KBM-7 (cell line): ENCODE measurements at regions not wholly inside any gene's neighbourhood (a gene's known extent, or its start where the extent isn't known, plus 50 kb on each side); places are given as distances from the start of the nearest gene placed in this dataset.
"Not testable (repeated sequence)": the region's sequence is repeated elsewhere in the genome, so short reads cannot be mapped to it uniquely, and the experiment has no call there.

Experiments
- DNase-seq: peaks from one replicate; pipeline ENCODE4 v3.0.0-alpha.2; 2015
- in situ Hi-C: fragments of 300-500 bp; cut with MboI; formaldehyde crosslinking; loops from 2 replicates; pipeline ENCODE4 v1.14.3; 2020; ENCODE audit warnings: low sequenced_read_pairs, low pct_unique_long_range_greater_than_20kb, mixed read lengths

GRCh38 chr12:76292891-76293290 is 55.3 kb downstream of the BBS10 start:
- in situ Hi-C loops, DNase-seq: not testable (repeated sequence)

DNA sequence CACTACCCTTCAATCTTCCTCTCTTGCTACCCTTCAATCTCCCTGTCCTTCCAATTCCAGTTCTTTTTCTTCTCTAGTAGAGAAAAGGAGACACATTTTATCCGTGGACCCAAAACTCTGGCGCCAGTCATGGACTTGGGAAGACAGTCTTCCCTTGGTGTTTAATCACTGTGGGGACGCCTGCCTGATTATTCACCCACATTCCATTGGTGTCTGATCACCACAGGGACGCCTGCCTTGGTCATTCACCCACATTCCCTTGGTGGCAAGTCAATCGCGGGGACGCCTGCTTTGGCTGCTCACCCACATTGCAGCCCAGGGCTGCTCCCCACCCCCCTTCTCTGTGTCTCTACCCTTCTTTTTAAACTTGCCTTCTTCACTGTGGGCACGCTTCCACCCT is 55.9 kb downstream of the BBS10 start:
- in situ Hi-C loops, DNase-seq: not testable (repeated sequence)

DNA sequence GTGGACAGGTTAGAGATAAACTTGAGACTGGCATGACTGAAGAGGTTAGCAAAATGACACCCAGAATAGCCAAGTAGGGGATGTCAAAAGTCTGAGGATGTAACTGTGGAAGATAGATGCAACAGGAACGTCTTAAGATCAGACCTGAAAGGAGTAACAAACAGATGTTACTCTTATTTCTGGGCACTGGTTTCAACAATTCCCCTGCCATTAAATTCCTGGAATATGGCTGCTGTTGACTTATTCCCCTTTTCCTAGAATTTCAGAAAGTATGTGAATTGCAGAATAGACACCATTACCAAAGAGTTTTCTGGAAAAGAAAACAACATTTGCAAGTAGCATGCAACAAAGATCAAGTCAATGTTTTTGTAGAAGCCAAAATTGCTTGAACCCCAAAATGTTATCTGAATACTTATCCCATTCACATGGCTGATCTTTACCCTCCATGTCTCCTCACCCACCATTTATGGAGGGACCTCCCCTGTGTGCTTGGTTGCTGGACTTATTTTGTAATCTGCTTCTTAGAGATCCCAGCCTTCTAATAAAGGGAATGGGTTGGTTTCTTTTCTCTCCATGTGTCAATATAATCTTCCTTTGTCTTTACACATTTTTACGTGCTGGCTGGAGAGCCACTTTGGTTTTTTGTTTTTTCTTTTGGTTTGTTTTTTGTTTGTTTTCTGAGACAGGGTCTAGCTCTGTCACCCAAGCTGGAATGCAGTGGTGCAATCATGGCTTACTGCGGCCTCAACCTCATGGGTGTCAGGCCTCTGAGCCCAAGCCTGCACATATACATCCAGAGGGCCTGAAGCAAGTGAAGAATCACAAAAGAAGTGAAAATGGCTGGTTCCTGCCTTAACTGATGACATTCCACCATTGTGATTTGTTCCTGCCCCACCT is 57.0 kb downstream of the BBS10 start:
- no peak for DNase-seq
- in situ Hi-C loops, result no loop called here

- in situ Hi-C loops, result no loop called here
These were observed 60.0 kb downstream of the BBS10 start for GRCh38 chr12:76288218-76288617.

DNA sequence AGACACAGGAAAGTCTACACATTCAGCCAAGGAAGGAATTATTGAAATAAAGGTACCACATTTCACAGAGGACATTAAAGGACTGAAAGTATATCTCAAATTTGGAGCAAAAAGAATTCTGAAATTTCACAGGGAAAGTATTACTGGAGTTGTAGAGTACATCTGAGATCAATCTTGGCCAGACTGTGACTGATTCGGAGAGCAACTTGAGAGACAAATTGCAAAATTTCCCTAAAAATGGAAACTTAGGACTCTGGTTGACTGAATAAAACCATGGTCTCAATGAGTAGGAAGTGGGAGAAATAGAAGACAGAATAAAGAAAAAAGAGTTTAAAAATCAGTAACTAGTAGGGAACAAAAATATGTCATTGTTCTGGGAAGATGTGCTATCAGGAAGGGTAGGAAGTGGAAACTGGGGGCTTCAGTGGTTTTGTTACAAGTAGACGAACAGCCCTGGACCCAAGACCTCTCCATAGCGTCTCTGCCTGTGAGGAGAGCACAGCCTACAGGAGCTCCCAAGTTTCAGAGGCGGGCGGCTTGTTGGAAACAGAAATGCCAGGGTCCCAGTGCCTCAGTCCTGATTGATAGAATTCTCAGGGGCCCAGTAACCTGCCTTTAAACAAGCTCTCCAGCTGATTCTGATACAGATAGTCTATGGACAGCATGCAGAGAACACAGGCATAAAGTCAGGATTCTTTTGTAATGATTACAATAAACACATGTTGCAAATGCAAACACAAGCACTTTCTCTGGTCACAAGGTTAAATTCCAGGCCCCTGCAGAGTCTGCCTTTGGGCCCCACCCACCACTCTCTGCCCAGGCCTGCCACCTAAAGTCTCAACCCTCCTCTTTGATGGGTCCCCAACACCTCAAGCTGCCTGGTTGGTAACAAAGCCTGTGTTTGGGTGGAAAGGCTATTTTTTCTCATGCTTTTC is 63.1 kb downstream of the BBS10 start:
- in situ Hi-C loops, result no loop called here
- no peak for DNase-seq

More at GRCh38 chr12:76288218-76288617, 60.0 kb downstream of the BBS10 start:
- no peak for DNase-seq

- DNase-seq, result no peak
- in situ Hi-C loops, result no loop called here
These were observed 65.5 kb downstream of the BBS10 start for GRCh38 chr12:76282744-76283143.

DNA sequence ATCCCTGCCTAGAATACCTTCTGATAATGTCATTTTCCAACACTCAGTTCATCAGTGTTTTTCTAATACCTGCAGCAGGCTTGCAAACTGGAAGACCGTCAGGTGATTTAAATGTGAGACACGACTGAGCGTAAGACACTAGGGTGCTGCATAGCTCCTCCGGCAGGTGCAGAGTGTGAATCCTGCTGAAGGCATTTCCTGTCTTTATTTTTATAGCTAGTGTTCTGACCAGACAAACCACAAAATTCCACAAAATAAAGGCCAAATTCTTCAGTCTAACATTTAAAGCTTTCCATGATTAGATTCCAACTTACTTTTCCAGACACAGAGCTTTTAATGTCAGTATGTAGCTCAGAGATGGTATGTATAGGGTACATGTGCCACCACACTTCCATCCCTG is 70.7 kb downstream of the BBS10 start:
- no peak for DNase-seq
- in situ Hi-C loops, result no loop called here

DNA sequence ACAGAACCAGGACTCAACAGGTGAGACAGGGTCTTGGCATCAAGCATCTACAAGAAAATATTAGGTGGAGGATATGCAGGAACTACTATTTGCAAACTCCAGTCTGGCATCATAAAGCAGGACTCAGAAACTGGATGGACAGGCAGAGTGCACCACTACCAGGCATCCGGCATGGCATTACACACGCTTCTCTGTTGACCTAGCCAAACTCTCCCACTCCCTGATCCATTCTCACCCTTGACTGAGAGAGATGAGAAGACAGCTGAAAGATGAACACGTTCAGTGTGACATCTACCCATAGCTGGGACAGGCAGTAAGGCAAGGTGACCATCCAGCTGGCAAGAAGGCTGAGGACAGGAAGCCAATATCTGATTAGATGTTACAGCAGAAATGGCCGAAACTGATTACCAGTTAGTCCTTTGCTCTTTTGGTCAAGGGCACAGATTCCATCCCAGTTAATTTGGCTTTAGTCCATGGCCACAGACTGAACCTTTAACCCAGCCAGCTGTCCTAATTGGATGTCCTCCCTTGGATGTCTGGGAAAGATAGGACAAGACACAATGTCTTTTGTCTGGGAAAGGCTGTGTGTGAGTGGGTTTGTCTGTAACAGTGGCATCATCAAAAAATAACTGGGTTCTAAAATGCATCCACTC is 71.6 kb downstream of the BBS10 start:
- DNase-seq, result no peak

DNA sequence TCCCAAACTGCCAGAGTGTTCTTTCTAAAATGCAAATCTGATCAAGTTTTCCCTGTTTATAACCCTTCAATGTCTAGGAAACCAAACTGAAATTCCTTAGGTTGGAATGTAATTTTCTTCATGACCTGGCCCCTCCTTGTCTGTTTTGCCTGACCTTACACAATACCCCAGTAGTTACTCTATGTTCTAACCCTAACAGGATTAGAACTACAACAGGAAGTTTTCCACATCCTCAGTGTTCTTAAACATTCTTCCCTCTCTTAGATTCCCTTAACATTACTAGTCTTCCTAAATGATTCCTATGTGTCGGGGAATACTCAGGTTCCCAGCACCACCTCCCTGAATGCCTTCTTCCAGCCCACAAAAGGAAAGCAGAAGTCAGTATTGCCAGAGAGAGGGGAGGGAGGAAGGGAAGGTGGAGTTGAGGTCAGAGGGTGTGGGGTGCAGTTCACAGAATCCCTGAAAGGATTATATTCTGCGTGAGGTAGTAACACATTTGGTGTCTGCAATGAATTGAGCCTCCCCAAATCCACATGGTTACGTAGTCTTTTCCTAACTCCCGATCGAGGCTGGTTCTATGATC is 72.6 kb downstream of the BBS10 start:
- in situ Hi-C loops, result no loop called here
- peak; percentile 36 for DNase-seq

More for the DNA sequence above, 71.6 kb downstream of the BBS10 start:
- in situ Hi-C loops, result no loop called here

GRCh38 chr12:76274420-76275083 is 73.7 kb downstream of the BBS10 start:
- DNase-seq, result no peak
- in situ Hi-C loops, result no loop called here

GRCh38 chr12:76272287-76272686 is 75.9 kb downstream of the BBS10 start:
- DNase-seq, result no peak
- in situ Hi-C loops, result no loop called here

- in situ Hi-C loops, result no loop called here
- DNase-seq, result no peak
These were observed 77.4 kb downstream of the BBS10 start for GRCh38 chr12:76270657-76271358.

DNA sequence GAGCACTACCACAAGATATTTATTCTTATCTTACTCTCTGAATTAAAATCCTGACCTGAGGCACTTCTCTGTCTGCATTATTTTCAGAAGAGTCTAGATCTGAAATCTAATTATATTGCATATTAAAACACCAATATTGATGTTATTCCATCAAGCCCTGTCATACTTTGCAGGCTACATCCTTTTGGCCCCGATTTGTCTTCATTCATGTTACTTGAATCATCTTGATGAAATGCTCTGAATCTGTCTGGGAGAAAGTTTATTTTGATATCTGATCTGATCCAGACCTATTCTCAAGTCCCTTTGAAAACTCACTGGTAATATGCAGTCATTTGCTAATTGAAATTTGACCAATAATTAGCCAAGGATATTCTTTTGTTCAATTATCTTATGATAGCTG is 79.9 kb downstream of the BBS10 start:
- in situ Hi-C loops, result no loop called here

DNA sequence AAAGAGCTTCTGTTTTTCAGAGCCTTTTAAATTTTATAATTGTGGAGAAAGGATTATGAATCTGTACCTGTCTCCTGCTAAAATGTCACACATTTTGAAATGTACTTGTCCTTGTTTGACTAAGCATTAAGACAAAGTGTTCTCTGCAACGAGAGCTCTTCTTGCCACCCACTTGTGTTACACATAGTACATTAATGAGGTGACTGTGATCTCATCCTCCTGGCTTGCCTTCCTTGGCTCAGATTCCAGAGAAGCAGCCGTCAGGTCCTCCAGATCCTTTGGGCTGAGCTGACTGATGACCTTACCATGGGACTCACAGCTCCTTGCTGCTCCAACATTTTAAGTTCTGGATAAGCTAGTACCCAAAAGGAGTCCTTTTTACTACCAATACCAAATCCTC is 81.4 kb downstream of the BBS10 start:
- in situ Hi-C loops, result no loop called here
- no peak for DNase-seq

More for the DNA sequence above, 79.9 kb downstream of the BBS10 start:
- no peak for DNase-seq

GRCh38 chr12:76265424-76266180 is 82.6 kb downstream of the BBS10 start:
- in situ Hi-C loops, result no loop called here
- no peak for DNase-seq

DNA sequence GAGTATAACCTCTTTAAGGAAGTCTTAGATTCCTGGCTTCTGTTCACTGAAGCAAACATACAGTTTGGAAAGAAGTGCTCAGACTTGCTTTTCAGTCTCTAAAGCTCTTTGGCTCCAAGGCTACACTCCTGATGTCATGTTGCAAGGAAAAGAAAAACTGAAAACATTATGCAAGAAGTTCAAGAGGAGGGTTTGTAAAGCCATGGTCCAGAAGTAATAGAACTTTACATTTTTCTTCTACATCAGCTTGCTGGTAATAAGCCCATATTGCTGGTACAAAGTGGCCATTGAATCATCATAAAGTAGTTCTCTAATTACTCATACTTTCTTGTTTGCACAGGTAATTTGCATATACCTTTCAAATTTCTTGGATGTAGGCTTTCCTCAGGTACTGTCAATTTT is 83.6 kb downstream of the BBS10 start:
- no peak for DNase-seq
- in situ Hi-C loops, result no loop called here

DNA sequence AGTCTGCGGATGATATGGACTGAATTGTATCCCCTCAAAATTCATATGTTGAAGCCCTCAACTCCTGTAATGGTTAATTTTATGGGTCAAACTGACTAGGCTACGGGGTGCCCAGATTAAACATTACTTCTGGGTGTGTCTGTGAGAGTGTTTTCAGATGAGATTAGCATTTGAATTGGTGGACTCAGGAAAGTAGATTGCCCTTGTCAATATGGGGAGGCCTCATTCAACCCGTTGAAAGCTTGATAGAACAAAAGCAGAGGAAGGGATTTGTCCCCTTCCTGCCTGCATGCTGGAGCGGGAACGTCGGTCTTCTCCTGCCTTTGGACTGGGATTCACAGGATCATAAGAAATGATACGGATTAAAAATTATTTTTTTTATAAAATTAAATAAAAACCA is 84.5 kb downstream of the BBS10 start:
- in situ Hi-C loops, result no loop called here
- DNase-seq, result no peak
